ENCODE measurements at regions not wholly inside any gene's neighbourhood (a gene's known extent, or its start where the extent isn't known, plus 50 kb on each side); places are given as distances from the start of the nearest gene placed in this dataset.

DNA sequence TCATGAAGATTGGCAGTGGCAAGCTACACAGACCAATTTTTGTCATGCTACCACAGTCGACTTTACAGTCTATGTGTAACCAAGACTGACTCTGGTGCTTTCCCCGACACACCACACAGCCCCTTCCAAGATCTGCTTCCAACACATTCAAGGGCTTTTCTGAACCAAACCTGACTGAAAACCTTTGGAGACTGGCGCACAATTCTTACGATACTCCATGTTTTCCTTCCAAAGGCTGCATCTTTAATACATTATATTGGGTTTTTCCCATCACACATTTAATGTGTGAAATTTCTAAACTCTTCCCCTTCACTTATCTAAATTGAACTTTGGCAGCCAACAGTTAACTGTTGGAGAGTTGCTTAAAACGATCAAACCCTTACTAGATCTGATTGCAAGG lies 127.7 kb upstream of the SOX5 start:
- no peak for TF ChIP-seq EZH2 (IDR thresholded peaks at IDR 0.05; ENCODE audit: borderline replicate concordance, low read length)
- TF ChIP-seq CTCF (IDR thresholded peaks at IDR 0.05; ENCODE audit: low read length) = no peak
